Aorta (tissue), 5 donors: ENCODE measurements at regions not wholly inside any gene's neighbourhood (a gene's known extent, or its start where the extent isn't known, plus 50 kb on each side); places are given as distances from the start of the nearest gene placed in this dataset.

Source experiments
- ATAC-seq: fragments of 200-7000 bp; cut with Tn5 transposase; one replicate; pipeline ENCODE4 v1.9.1; 2022; ENCODE audit warnings: moderate library complexity; ENCODE audit not compliant: low FRiP score
- DNase-seq, 2 donors: peaks; one replicate each; pipeline ENCODE4 v3.0.0-alpha.2; 2020
- H3K27ac ChIP-seq, 2 donors: one replicate each; pipeline ENCODE4 v1.5.1; 2013; ENCODE audit warnings: low read length in 2 of 2, mild to moderate bottlenecking in 2 of 2, moderate library complexity in 2 of 2, control low read depth in 1 of 2, inconsistent platforms in 1 of 2, low read depth in 1 of 2
- H3K27me3 ChIP-seq, 2 donors: one replicate each; pipeline ENCODE4 v1.6.1; 2013; ENCODE audit warnings: control low read depth in 1 of 2, low read length in 1 of 2, mild to moderate bottlenecking in 1 of 2, moderate library complexity in 1 of 2; ENCODE audit not compliant: insufficient read depth in 2 of 2, control insufficient read depth in 1 of 2
- H3K36me3 ChIP-seq, 2 donors: one replicate each; pipeline ENCODE4 v1.6.1; 2013; ENCODE audit warnings: control low read depth in 1 of 2, low read length in 1 of 2, mild to moderate bottlenecking in 1 of 2; ENCODE audit not compliant: insufficient read depth in 2 of 2, control insufficient read depth in 1 of 2
- H3K4me1 ChIP-seq, 2 donors: one replicate each; pipeline ENCODE4 v1.6.1; 2013; ENCODE audit warnings: low read length in 2 of 2, control low read depth in 1 of 2, mild to moderate bottlenecking in 1 of 2, moderate library complexity in 1 of 2; ENCODE audit not compliant: insufficient read depth in 2 of 2, control insufficient read depth in 1 of 2
- H3K4me3 ChIP-seq, 2 donors: one replicate each; pipeline ENCODE4 v1.5.1; 2013; ENCODE audit warnings: low read length in 2 of 2, control low read depth in 1 of 2, mild to moderate bottlenecking in 1 of 2
- H3K9me3 ChIP-seq: one replicate; pipeline ENCODE4 v1.6.1; 2013; ENCODE audit warnings: mild to moderate bottlenecking, low read length; ENCODE audit not compliant: control insufficient read depth
- WGBS, 2 donors: extraction: QIAGEN DNeasy Blood & Tissue Kit; methylation state at CpG; one replicate each; pipeline ENCODE4 v1.1.7; 2013; 5-methylcytosine and 5-hydroxymethylcytosine counted together
- intact Hi-C, 2 donors: fragments of 100-400 bp; cut with DNase I; formaldehyde crosslinking; loops; one replicate each; pipeline versions ENCODE4 v1.14.2 to v1.15.0; 2022
- donor health status: healthy with polysubstance abuse.
- donor health status: Bipolar disorder and iron deficiency.
- donor health status: DM: no; HTN: no; CAD: no.
- donor health status: DM: no; HTN: no; CAD: no.
- donor health status: DM: yes; HTN: yes; CAD: no.

GRCh38 chr2:237179161-237179560 is 93.5 kb downstream of the COPS8 start:
- DNase-seq, result no peak
- Histone ChIP-seq H3K4me1 (no peaks in the 10 kb centered on the region), H3K4me3 (no peak overlapping the region), H3K27me3 (no peaks in the 10 kb centered on the region), H3K27ac (no peak overlapping the region), H3K36me3 (no peaks in the 10 kb centered on the region), H3K9me3 (no peaks in the 10 kb centered on the region)
- intact Hi-C loops, result no loop called here
- no peak for ATAC-seq
- 94 to 96% methylated on average over 5 of the region's 5 CpGs for WGBS, 2 donors

GRCh38 chr2:237180187-237180586 is 94.5 kb downstream of the COPS8 start:
- DNase-seq (no peak), ATAC-seq (no peak)
- WGBS, 2 donors, result 44 to 61% methylated on average over 5 of the region's 5 CpGs
- no peaks in the 10 kb centered on the region for H3K27me3 ChIP-seq
- intact Hi-C loops, result no loop called here
- no peaks in the 10 kb centered on the region for H3K36me3 ChIP-seq
- no peak overlapping the region for H3K4me3 ChIP-seq
- H3K27ac ChIP-seq, result no peak overlapping the region
- no peaks in the 10 kb centered on the region for H3K9me3 ChIP-seq
- no peaks in the 10 kb centered on the region for H3K4me1 ChIP-seq

- Histone ChIP-seq H3K4me1 (no peaks in the 10 kb centered on the region), H3K36me3 (no peaks in the 10 kb centered on the region), H3K9me3 (no peaks in the 10 kb centered on the region), H3K4me3 (no peak overlapping the region), H3K27ac (no peak overlapping the region), H3K27me3 (no peaks in the 10 kb centered on the region)
- intact Hi-C loops, result no loop called here
- 92 to 94% methylated on average over 2 of the region's 2 CpGs for WGBS, 2 donors
- DNase-seq, result no peak
- no peak for ATAC-seq
These were observed 95.3 kb downstream of the COPS8 start for GRCh38 chr2:237180987-237181386.

GRCh38 chr2:237181844-237182243 is 96.2 kb downstream of the COPS8 start:
- WGBS, 2 donors, result 85% methylated on average over 4 of the region's 4 CpGs
- Histone ChIP-seq H3K4me1 (no peaks in the 10 kb centered on the region), H3K27me3 (no peaks in the 10 kb centered on the region), H3K36me3 (no peaks in the 10 kb centered on the region), H3K9me3 (no peaks in the 10 kb centered on the region), H3K4me3 (no peak overlapping the region), H3K27ac (no peak overlapping the region)
- DNase-seq (no peak), ATAC-seq (no peak)
- intact Hi-C loops, result no loop called here

GRCh38 chr2:237182422-237183123 is 96.9 kb downstream of the COPS8 start:
- intact Hi-C loops, result no loop called here
- 88 to 92% methylated on average over 15 of the region's 15 CpGs for WGBS, 2 donors
- ATAC-seq, result no peak
- Histone ChIP-seq H3K4me1 (no peaks in the 10 kb centered on the region), H3K36me3 (no peaks in the 10 kb centered on the region), H3K9me3 (no peaks in the 10 kb centered on the region), H3K27me3 (no peaks in the 10 kb centered on the region), H3K4me3 (no peak overlapping the region), H3K27ac (no peak overlapping the region)
- DNase-seq, result no peak

- intact Hi-C loops, result no loop called here
- H3K36me3 ChIP-seq, result no peaks in the 10 kb centered on the region
- DNase-seq (no peak), ATAC-seq (no peak)
- WGBS, 2 donors, result 94 to 96% methylated on average over 14 of the region's 14 CpGs
- H3K27me3 ChIP-seq, result no peaks in the 10 kb centered on the region
- no peak overlapping the region for H3K4me3 ChIP-seq
- H3K9me3 ChIP-seq, result no peaks in the 10 kb centered on the region
- no peak overlapping the region for H3K27ac ChIP-seq
- no peaks in the 10 kb centered on the region for H3K4me1 ChIP-seq
These were observed 98.7 kb downstream of the COPS8 start for GRCh38 chr2:237184192-237184918.

- WGBS, 2 donors, result 80 to 83% methylated on average over 9 of the region's 9 CpGs
- no peaks in the 10 kb centered on the region for H3K4me1 ChIP-seq
- no peaks in the 10 kb centered on the region for H3K27me3 ChIP-seq
- H3K4me3 ChIP-seq, result no peak overlapping the region
- ATAC-seq (no peak), DNase-seq (no peak)
- intact Hi-C loops, result no loop called here
- no peak overlapping the region for H3K27ac ChIP-seq
- H3K9me3 ChIP-seq, result no peaks in the 10 kb centered on the region
- H3K36me3 ChIP-seq, result no peaks in the 10 kb centered on the region
These were observed 99.3 kb downstream of the COPS8 start for GRCh38 chr2:237184919-237185552.

- no peaks in the 10 kb centered on the region for H3K4me1 ChIP-seq
- intact Hi-C loops, result no loop called here
- H3K4me3 ChIP-seq, result no peak overlapping the region
- H3K27me3 ChIP-seq, result no peaks in the 10 kb centered on the region
- H3K36me3 ChIP-seq, result no peaks in the 10 kb centered on the region
- no peak overlapping the region for H3K27ac ChIP-seq
- no peaks in the 10 kb centered on the region for H3K9me3 ChIP-seq
- no peak for DNase-seq
- 90 to 93% methylated on average over 7 of the region's 7 CpGs for WGBS, 2 donors
- no peak for ATAC-seq
These were observed 99.8 kb downstream of the COPS8 start for GRCh38 chr2:237185553-237185925.

GRCh38 chr2:237189799-237190198 is 104.1 kb downstream of the COPS8 start:
- 35 to 48% methylated on average over 5 of the region's 5 CpGs for WGBS, 2 donors
- Histone ChIP-seq H3K27me3 (no peaks in the 10 kb centered on the region), H3K4me1 (no peaks in the 10 kb centered on the region), H3K4me3 (no peak overlapping the region), H3K36me3 (no peaks in the 10 kb centered on the region), H3K9me3 (no peaks in the 10 kb centered on the region), H3K27ac (no peak overlapping the region)
- DNase-seq (no peak), ATAC-seq (no peak)
- intact Hi-C loops, result no loop called here
